SK-N-MC (cell line): ENCODE measurements at regions not wholly inside any gene's neighbourhood (a gene's known extent, or its start where the extent isn't known, plus 50 kb on each side); places are given as distances from the start of the nearest gene placed in this dataset.

Experiments
- EZH2 ChIP-seq: fragments of 200-600 bp; sonication (generic); IDR thresholded peaks from one replicate; pipeline ENCODE4 v1.6.1; 2017; ENCODE audit warnings: antibody characterized with exemption
- FOXP2 ChIP-seq: optimal IDR thresholded peaks from 2 replicates; pipeline ENCODE3; 2011; ENCODE audit warnings: mild to moderate bottlenecking, moderate library complexity; ENCODE audit not compliant: insufficient read depth; ENCODE audit errors: extremely low read length, control extremely low read depth
- POLR2AphosphoS5 ChIP-seq: IDR thresholded peaks from 2 replicates; pipeline ENCODE4 v1.6.1; 2012; ENCODE audit warnings: mild to moderate bottlenecking, low read depth, low read length, borderline replicate concordance

DNA sequence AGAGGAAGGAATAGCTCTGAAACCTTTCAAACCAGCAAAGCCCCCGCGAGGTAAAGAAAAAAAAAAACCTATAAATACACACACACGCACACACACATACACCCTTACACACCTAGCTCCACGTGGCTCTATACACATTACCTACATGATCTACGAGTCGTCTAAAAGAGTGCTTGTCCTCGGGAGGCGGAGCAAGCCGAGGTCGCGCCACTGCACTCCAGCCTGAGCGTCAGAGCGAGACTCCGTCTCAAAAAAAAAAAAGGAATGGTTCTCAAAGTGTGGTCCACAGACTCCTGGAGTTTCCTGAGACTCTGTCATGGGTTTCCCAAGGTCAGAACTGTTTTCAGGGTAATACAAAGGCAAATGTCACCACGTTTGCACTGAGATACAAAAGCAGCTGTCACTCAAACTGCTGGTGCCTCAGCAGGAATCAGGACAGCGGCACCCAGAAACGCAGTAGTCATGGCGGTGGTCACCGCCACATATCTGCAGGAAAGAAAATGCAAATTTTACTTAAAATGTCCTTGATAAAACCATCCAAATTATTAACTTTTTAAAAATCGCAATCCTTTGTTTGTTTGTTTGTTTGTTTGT is 130.0 kb upstream of the GPC1 start:
- no peak for TF ChIP-seq EZH2
- TF ChIP-seq POLR2AphosphoS5: no peak
- no peak for TF ChIP-seq FOXP2
